ENCODE measurements at regions not wholly inside any gene's neighbourhood (a gene's known extent, or its start where the extent isn't known, plus 50 kb on each side); places are given as distances from the start of the nearest gene placed in this dataset.

- intact Hi-C loops (cut with micrococcal nuclease; ENCODE audit: unreplicated experiment), result no loop called here
- no peaks in the 10 kb centered on the region for H4K20me1 ChIP-seq (ENCODE audit: insufficient read depth)
- H3K4me3 ChIP-seq, result no peak overlapping the region
- no peaks in the 10 kb centered on the region for H3K36me3 ChIP-seq (ENCODE audit: low read depth)
- CTCF ChIA-PET, result no interaction called here
- H3K4me1 ChIP-seq (replicated peaks; ENCODE audit: insufficient read depth), result no peaks in the 10 kb centered on the region
- no peak overlapping the region for H2AFZ ChIP-seq
- no peaks in the 10 kb centered on the region for H3K27me3 ChIP-seq (ENCODE audit: insufficient read depth, low read depth)
- TF ChIP-seq CTCF (conservative IDR thresholded peaks at IDR 0.05) (no peak), EZH2 (IDR thresholded peaks at IDR 0.05; ENCODE audit: low read depth) (no peak)
- no TSS peak for BruUV-seq (replicated peaks)
- H3K9me3 ChIP-seq (ENCODE audit: insufficient read depth, low read depth), result no peaks in the 10 kb centered on the region
- H3K9me2 ChIP-seq (ENCODE audit: insufficient read depth), result no peaks in the 10 kb centered on the region
- no peaks in the 10 kb centered on the region for H3F3A ChIP-seq (ENCODE audit: insufficient read depth, low read depth)
- POLR2A ChIA-PET (ENCODE audit: unreplicated experiment), result no interaction called here
- no peak overlapping the region for H3K4me2 ChIP-seq
- no peak for DNase-seq
- no peak overlapping the region for H3K27ac ChIP-seq
- H3K79me2 ChIP-seq (ENCODE audit: low read depth), result no peaks in the 10 kb centered on the region
These were observed 71.4 kb upstream of the ANTXRL start for GRCh38 chr10:46215426-46215825.

- POLR2A ChIA-PET (ENCODE audit: unreplicated experiment), result no interaction called here
- no peak for TF ChIP-seq EZH2 (IDR thresholded peaks at IDR 0.05; ENCODE audit: low read depth)
- no peak for TF ChIP-seq CTCF (conservative IDR thresholded peaks at IDR 0.05)
- Histone ChIP-seq H3K4me1 (replicated peaks; ENCODE audit: insufficient read depth) (no peaks in the 10 kb centered on the region), H3K9me3 (ENCODE audit: insufficient read depth, low read depth) (no peaks in the 10 kb centered on the region), H2AFZ (no peak overlapping the region), H4K20me1 (ENCODE audit: insufficient read depth) (no peaks in the 10 kb centered on the region), H3K27me3 (ENCODE audit: insufficient read depth, low read depth) (no peaks in the 10 kb centered on the region), H3F3A (ENCODE audit: insufficient read depth, low read depth) (no peaks in the 10 kb centered on the region), H3K36me3 (ENCODE audit: low read depth) (no peaks in the 10 kb centered on the region), H3K79me2 (ENCODE audit: low read depth) (no peaks in the 10 kb centered on the region), H3K4me3 (no peak overlapping the region), H3K9me2 (ENCODE audit: insufficient read depth) (no peaks in the 10 kb centered on the region), H3K27ac (no peak overlapping the region), H3K4me2 (no peak overlapping the region)
- no TSS peak for BruUV-seq (replicated peaks)
- DNase-seq, result no peak
- CTCF ChIA-PET, result no interaction called here
- intact Hi-C loops (cut with micrococcal nuclease; ENCODE audit: unreplicated experiment), result no loop called here
These were observed 70.7 kb upstream of the ANTXRL start for GRCh38 chr10:46216003-46216634.

GRCh38 chr10:46216836-46217751 is 69.7 kb upstream of the ANTXRL start:
- Histone ChIP-seq H4K20me1 (ENCODE audit: insufficient read depth) (no peaks in the 10 kb centered on the region), H3F3A (ENCODE audit: insufficient read depth, low read depth) (no peaks in the 10 kb centered on the region), H3K9me2 (ENCODE audit: insufficient read depth) (no peaks in the 10 kb centered on the region), H3K27ac (no peak overlapping the region), H3K4me3 (no peak overlapping the region), H3K36me3 (ENCODE audit: low read depth) (no peaks in the 10 kb centered on the region), H3K79me2 (ENCODE audit: low read depth) (no peaks in the 10 kb centered on the region), H3K4me1 (replicated peaks; ENCODE audit: insufficient read depth) (0 out of 2 replicates have a peak, but pooled peaks cover 2% of the 10 kb centered on the region), H3K9me3 (ENCODE audit: insufficient read depth, low read depth) (no peaks in the 10 kb centered on the region), H3K27me3 (ENCODE audit: insufficient read depth, low read depth) (no peaks in the 10 kb centered on the region), H2AFZ (no peak overlapping the region), H3K4me2 (no peak overlapping the region)
- ChIA-PET POLR2A (ENCODE audit: unreplicated experiment) (no interaction called here), CTCF (no interaction called here)
- no TSS peak for BruUV-seq (replicated peaks)
- intact Hi-C loops (cut with micrococcal nuclease; ENCODE audit: unreplicated experiment), result no loop called here
- no peak for DNase-seq
- TF ChIP-seq EZH2 (IDR thresholded peaks at IDR 0.05; ENCODE audit: low read depth) (no peak), CTCF (conservative IDR thresholded peaks at IDR 0.05) (no peak)

All from PC-9 (cell line).